ENCODE measurements at regions not wholly inside any gene's neighbourhood (a gene's known extent, or its start where the extent isn't known, plus 50 kb on each side); places are given as distances from the start of the nearest gene placed in this dataset.

- DNase-seq (ENCODE audit: low spot score): no peak
These were observed 262.2 kb downstream of the FZD1 start for GRCh38 chr7:91526404-91526803.

DNA sequence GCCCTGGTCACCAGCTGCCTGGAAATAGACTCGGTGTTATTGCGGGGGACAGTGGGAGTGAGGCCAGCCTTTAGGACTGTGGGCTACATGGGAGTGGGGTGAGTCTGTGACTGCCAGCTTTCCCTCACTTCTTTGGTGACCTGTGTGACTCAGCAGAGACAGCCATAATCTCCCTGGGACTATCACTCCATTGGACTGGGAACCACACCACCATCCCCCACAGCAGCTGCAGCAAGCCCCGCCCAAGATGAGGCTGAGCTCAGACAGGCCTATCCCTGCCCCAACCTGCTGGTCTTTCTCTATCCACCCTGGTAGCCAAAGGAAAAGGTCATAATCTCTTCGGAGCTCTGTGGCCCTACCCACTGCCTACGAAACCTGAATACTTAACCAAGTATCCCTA lies 263.2 kb downstream of the FZD1 start:
- no peak for DNase-seq (ENCODE audit: low spot score)

DNA sequence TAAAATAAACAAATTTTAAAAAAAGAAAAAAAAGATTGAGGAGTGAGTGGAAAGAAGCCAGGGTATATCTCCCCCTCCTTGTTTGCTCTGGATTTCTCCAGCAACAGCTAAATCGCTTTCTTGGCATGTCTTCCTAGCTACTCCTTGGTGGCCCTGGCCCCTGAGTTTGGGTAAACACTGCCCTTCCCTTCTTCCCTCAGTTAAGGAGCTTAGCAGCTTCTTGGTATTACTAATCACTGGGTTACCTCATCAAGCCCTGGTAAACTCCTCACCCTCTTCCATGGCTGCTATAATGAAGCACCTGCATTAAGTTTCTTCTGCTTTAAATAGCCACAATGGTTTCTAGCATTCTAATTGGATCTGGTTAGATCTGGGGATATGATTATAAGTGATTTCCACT lies 269.8 kb downstream of the FZD1 start:
- DNase-seq (ENCODE audit: low spot score): no peak

DNA sequence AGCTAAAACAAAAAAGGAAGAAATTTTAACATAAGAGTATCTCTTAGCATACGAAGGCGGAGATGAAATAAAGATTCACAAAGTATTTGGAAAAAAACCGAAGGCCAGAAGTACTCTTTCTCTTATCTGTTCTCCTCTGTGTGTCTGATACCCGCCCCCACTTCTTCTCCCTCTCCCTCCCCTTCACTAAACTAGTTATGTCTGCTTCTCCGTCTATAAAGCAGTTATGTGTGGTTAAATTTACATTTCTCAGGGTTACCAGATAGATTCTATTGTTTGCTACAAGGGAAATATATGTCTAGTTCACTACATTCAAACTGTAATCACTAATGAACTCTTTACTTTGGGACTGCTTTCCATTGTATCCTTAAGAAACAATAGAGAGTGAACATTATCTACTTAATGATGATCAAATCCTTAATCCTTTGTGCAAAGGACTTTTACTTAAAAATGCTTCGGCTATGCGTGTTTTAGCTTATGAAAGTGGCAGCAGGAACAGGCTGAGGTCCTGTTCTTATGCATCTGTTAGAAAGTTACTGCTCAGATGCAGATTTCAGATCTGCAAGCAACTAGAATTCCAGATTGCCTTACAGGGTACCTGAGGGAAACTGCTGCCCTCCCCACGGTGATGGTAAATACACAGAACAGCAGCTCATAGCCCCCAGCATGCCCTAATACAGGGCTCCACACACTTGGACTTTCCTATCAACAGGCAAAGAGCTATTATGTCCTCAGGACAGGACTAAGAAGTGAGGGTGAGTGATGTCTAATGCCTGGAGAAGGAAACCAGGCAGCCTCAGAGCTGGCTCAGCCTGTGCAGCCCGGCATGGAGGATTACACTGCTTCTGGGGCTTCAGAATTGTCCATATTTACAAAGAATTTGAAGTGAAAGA lies 273.3 kb downstream of the FZD1 start:
- DNase-seq (ENCODE audit: low spot score): no peak

- DNase-seq (ENCODE audit: low spot score): no peak
These were observed 277.4 kb downstream of the FZD1 start for GRCh38 chr7:91541641-91542040.

- DNase-seq (ENCODE audit: low spot score): no peak
These were observed 279.4 kb downstream of the FZD1 start for GRCh38 chr7:91543646-91544045.

DNA sequence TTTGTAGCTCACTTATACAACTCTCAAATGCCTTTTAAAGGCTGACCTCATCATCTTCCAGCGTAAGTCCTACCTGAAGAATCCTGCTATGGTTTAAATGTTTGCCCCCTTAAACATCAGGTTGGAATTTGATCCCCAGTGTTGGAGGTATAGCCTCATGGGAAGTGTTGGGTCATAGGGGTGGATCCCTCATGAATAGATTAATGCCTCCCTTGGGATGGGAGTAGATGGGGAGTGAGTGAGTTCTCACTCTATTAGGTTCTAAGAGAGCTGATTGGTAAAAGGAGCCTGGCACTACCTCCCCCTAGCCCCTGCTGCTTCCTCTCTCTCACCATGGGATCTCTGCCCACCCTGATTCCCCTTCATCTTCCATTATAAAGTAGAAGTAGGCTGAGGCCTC lies 285.6 kb downstream of the FZD1 start:
- DNase-seq (ENCODE audit: low spot score): no peak

GRCh38 chr7:91550931-91551330 lies 286.7 kb downstream of the FZD1 start:
- no peak for DNase-seq (ENCODE audit: low spot score)

- no peak for DNase-seq (ENCODE audit: low spot score)
These were observed 287.3 kb downstream of the FZD1 start for GRCh38 chr7:91551377-91552175.

- DNase-seq (ENCODE audit: low spot score): no peak
These were observed 289.2 kb downstream of the FZD1 start for GRCh38 chr7:91553410-91553895.

GRCh38 chr7:91554883-91555282 lies 290.6 kb downstream of the FZD1 start:
- DNase-seq (ENCODE audit: low spot score): no peak

DNA sequence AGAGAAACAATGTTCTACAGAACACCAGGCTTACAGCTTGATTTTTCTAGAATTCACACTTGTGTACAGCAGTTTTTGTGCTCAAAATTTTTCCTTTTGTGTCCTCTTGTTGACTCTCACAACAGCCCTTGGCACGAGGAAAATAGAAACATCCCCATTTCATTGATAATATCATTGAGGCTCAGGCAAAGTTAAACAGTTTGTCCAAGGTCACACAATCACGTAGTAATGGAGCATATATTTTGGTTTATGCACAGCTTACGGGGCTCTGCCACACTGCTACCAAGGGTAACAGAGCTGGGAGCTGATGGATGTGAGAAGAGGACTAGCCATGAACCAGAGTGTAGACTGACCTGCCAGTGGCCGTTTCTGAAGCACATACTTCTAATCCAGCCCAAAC lies 292.0 kb downstream of the FZD1 start:
- DNase-seq (ENCODE audit: low spot score): no peak

- no peak for DNase-seq (ENCODE audit: low spot score)
These were observed 292.9 kb downstream of the FZD1 start for GRCh38 chr7:91556956-91557650.

DNA sequence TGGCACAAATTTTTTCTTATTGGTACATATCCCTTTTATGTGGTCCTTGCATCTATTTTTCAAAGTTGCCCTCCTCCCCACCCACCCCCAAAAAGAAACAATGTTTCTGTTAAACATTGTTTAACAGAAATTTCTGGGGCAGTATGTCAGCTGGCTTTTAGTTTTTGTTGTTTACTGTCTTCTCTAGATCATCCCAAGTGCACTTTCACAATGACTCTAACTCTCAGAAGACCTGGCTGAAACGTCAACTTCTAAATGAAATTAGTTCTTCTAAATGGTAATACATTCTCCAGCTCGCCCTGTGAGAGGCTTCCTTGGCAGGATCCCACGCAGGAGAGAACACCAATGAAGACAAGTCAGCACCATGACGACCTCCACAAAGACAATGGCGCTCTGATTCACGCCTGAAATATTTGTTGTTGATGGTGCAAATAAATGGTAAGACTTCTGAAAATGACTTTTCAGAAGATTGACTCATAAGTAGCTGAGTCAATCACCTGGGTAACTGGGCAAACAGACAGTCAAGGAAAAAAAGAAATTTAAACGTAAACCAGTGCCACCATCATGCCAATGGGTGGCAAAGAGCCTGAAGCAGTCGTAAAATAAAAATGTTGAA lies 293.7 kb downstream of the FZD1 start:
- DNase-seq (ENCODE audit: low spot score): peak; percentile 78

DNA sequence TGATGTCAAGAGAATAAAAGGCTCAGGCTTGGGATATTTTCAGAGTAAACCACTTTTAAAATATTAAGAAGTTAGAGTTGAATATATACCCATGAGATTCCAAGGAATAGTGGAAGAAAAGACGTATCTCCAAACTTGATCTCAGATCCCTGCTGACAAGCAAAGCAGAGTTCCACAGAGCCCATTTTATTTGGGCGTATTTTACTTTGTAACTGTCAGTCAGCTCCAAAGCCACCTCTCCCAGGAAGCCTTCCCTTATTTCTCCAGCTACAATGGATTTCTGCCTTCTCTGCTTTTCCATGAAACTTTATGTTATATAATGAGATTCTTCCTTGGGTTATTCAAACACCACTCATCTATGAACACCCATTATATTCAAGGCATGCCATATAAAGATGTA lies 295.7 kb downstream of the FZD1 start:
- no peak for DNase-seq (ENCODE audit: low spot score)

DNA sequence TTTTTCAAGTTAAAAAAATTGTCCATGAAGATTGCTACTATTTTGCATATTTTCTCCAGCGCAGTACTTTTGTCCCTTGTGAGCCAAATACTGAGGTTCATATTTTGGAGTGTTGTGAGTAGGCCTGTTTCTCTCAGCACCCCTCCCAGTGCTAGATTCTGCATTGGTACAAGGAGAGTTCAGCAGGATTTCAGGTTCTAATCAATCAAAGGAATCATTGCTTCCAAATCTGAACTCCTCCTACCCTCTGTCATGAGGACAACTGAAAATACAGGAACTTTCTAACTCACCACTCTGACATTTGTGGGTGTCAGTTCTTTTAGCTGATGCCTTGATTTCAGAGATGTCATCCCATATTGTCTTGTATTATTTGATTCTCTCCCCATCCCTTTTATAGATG lies 299.9 kb downstream of the FZD1 start:
- no peak for DNase-seq (ENCODE audit: low spot score)

DNA sequence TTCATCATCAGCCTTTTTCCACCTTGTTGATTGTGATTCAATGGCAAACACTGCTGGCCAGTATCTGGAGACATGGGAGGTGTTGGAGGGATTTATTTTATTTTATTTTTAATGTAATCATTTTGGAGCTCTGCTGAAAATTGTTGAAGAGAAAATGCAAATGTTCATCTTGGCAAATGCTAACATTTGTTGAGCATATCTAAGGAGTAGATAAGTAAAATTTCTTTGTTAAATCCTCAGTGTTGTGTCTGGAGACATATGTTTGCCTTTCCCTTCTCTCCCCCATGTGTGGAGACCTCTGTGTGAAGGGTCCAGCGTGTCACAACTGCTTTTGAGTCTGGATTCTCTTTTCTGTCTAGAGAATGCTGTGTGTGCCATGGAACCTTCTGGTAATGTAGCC lies 300.3 kb downstream of the FZD1 start:
- no peak for DNase-seq (ENCODE audit: low spot score)

- DNase-seq (ENCODE audit: low spot score): no peak
These were observed 301.5 kb downstream of the FZD1 start for GRCh38 chr7:91565499-91566401.

DNA sequence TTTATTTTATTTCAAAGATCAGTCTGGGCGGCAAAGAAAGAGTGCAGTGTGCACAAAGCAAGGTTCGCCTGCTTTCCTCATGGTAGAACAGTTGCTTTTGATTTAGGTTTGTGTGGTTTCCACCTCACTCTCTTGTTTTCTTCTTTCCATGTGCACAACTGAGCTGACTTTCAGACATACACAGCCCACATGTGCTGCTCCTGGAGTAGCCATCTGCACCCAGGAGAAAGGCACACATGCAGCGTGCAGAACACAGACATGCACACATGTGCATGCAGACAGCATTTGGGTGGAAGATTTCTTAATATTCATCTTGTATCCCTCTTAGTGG lies 302.1 kb downstream of the FZD1 start:
- no peak for DNase-seq (ENCODE audit: low spot score)

DNA sequence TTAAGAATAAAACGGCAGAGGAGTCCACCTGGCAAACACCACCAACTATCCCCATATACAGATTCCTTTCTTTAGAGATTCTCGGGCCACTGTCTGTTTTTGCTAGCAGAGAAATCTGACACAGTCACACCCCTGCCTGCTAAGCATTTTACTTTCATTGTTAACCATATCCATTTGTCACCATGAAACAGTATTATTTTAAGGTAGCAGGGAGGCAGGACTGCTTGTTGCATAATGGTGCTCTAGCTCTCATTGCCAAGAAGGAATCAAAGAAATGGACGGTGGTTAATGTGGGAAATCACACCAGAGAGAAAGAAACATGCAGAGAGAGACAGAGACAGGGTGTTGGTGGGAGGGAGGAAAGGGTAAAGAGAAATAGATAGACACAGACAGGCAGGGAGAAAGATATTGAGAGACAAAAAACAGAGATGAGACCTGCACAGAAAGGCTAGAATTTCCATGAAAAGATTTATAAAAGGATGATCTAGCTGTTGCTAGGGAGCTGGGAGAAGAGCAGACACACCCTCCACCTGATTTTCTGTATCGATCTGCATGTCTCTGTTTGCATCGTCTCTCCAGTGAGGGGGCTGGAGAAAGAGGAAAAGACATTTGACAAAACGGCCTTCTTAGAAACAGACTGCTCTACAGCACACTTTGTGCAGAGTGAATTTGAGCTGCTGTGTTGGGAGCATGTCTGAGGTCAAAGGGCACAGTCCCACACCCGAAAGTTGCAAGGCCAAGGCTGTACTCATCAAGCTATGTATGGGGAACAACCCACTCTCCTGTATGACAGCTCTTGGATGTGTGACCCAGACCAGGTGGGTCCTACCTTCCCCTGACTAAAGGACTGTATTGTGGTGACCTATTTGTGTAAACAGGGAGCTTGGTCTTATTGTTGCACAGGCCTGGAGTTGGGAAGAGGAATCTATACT lies 303.1 kb downstream of the FZD1 start:
- no peak for DNase-seq (ENCODE audit: low spot score)
